HG02943 (cell line): ENCODE measurements at regions not wholly inside any gene's neighbourhood (a gene's known extent, or its start where the extent isn't known, plus 50 kb on each side); places are given as distances from the start of the nearest gene placed in this dataset.
"Not testable (repeated sequence)": the region's sequence is repeated elsewhere in the genome, so short reads cannot be mapped to it uniquely, and the experiment has no call there.

Experiments used
- ATAC-seq: cut with Tn5 transposase; IDR thresholded peaks from one replicate; pipeline ENCODE4 v1.9.1; 2021; ENCODE audit warnings: mild to moderate bottlenecking, low read depth, moderate library complexity; ENCODE audit not compliant: unreplicated experiment

DNA sequence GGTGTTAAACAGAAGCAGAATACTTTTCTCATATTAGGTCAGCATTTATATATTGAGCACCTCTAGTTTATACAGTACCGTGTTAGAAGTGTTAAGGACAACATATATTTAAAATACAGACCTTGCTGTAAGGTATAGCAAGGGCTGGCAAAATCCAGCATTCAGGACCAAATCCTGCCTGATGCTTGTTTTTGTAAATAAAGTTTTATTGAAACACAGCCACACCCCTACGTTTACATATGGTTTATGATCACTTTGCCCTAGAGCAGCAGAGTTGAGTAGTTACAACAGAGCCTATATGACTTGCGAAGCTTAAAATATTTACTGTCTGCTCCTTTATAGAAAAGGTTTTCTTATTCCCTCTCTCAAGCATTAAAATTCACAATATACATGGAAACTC, 877.3 kb downstream of the MCTP2 start:
- no peak for ATAC-seq

DNA sequence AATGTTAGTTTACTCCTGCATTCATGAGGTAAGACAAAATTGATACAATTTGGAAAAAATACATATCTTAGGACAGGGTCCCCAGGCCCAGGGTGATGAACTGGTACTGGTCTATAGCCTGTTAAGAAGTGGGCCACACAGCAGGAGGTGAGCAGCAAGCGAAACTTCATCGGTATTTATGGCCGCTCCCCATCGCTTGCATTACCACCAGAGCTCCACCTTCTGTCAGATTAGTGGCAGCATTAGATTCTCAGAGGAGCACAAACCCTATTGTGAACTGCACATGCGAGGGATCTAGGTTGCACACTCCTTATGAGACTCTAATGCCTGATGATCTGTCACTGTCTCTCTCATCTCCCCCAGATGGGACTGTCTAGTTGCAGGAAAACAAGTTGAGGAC, 880.6 kb downstream of the MCTP2 start:
- ATAC-seq = no peak

DNA sequence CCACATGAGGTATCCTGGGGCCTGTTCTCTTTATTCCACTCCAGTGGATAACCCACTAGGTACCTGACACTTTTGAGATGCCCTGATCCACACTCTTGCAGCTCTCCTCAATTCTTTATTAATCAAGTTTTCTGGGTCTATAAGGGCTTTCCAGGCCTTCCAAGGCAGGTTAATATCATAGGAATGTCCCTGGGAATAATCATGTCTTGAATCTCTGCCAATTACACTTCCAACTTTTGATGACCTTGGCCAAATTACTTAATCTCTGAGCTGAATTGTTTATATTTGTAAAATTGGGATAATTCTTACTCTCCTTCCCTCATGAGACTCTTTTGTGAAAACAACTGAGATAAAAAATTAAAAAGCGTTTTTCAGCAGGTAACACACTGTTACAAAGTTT, 881.7 kb downstream of the MCTP2 start:
- no peak for ATAC-seq

DNA sequence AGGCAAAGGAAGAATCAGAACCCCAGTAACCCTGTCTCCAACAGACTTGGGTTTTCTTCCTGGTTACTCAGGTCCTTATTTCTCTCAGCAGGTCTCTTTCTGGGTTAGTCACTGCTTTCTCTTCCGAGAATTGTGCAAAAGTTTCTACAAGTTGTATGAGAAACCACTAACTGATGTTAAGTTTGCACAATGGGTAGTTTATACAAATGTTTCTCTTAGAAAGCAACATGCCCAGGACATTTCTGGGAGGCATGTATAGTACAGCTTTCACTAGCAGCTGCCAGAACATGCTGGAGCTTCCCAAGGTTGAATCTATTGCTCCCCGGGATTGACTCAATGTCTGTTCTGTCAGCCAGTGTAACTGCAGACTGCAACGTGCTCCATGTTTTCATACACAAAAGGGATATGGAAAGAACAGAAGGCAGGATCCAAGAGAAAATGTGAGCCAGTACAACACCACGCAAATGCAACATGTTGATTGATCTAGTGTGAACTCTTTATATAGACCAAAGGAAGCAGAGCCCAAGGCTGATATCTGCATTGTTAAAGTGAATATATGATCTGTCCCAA, 887.8 kb downstream of the MCTP2 start:
- ATAC-seq = no peak

DNA sequence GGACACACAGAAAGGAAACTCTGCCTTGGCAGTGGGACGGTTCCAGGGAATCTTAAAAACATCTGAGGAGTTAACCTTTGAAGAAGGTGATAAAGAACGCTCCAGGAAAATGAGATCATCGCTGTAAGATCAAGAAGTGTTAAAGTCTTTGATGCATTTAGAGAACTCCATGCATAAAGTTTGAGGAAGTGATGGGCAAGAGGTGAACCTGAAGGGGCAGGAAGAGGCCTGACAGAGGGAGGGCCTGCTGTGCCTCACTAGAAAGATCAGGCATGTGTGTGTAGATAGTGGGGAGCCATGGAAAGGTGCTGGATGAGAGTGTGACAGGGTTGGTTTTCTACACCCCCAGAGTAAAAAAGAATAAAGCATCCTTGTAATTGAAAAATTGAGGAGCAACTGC, 889.2 kb downstream of the MCTP2 start:
- ATAC-seq = no peak

DNA sequence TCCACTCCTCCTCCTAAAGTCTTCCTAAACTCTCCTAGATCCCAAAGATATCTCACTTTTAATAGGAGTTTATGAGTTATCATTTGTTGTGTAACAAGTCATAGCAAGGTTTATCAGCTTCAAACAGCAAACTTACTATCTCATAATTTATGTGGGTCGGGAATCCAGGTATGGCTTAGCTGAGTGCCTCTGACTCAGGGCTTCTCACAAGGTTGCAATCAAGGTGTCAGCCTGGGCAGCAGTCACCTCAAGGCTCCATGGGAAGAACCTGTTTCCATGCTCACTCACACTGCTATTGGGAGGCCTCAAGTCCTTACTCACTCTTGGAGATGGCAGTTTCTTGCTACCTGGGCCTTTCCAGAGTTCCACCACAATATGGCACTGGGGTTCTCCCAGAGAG, 889.8 kb downstream of the MCTP2 start:
- no peak for ATAC-seq

DNA sequence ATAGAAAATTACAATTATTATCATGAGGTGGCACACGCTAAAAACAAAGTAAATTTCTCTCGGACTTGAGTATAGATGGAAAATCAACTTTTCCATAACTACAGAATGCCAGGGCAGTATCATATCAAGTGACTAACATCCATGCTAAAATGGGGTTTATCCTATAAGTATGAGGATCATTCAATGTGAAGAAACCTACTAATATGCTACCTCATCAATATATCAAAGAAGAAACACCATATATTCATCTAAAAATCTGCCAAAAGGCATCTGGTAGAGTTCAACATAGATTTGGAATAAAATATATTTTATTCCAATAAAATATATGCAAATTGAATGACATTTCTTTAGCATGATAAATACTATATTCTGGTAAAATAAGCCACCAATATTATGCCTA, 894.4 kb downstream of the MCTP2 start:
- ATAC-seq = no peak

DNA sequence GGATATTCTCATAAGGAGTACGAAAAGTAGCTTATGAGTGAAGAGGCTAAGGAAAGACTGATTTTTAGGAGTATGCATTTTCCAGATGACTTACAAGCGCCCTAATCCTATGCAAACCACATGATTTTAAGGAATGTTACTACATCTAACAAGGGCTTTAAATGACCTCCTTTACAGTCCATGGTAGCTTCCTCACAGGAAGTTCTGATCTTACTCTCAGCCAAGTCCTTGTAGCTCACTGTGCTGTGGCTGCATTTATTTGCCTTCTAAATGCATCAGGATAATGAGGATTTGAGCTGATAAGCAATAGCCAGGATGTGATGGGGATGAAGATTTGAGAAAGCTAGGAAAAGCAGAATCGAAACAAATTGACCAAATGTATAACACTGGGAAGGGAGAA, 896.0 kb downstream of the MCTP2 start:
- no peak for ATAC-seq

DNA sequence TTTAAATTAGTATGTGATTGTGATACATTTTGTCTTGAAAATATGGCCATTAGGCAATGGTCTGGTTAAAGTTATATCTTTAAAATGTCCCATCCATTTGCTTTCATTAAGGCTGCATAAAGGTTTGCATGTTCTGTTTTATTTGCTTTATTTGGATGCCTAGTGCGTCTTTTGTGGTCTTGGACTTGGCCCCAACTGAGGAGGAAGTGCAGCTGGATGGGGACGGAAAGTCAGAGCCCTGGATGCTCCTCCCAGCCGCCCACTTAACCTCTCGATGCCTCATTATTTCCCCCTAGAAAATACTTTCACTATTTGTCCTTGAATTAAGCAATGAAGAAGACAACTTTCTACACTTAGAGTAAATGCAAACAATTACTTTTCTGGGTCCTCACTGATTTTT, 898.2 kb downstream of the MCTP2 start:
- ATAC-seq = no peak

DNA sequence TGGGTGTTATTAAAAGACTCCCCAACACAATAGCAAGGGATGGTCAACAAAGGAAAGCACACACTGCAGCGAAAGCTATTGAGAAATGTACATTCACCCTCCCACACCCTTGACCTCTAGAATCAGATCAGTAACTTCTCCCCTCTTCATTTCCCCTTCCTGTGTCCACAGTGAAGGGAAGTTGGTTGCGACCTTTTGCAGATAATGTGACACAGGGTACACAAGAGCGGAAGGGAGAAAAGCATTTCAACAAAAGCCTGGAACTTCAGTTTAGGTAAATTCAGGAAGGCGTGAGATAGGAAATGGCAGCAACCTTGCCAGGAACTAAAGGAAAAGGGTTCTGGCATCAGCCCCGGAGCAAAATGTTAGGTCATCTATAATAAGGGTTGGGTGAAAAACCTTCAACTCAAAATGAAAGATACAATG, 899.8 kb downstream of the MCTP2 start:
- no peak for ATAC-seq

DNA sequence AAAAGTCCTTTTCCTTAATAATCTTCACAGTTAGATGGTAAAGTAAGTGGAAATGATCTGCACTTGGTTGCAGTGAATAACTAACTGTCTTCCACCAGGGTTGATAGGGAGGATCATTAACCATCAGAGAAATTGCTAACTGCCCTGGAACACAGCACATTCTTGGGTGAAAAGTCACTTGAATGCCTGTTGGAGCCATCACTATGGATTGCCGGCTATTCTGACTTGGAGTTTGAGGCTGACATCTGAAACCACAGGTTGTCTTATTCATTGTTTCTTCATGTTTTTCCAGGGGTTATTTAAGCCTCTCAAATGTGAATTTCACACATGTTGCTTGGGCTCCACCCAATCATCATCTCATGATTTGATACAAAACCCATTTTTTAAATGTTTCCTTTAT, 901.4 kb downstream of the MCTP2 start:
- ATAC-seq = no peak

DNA sequence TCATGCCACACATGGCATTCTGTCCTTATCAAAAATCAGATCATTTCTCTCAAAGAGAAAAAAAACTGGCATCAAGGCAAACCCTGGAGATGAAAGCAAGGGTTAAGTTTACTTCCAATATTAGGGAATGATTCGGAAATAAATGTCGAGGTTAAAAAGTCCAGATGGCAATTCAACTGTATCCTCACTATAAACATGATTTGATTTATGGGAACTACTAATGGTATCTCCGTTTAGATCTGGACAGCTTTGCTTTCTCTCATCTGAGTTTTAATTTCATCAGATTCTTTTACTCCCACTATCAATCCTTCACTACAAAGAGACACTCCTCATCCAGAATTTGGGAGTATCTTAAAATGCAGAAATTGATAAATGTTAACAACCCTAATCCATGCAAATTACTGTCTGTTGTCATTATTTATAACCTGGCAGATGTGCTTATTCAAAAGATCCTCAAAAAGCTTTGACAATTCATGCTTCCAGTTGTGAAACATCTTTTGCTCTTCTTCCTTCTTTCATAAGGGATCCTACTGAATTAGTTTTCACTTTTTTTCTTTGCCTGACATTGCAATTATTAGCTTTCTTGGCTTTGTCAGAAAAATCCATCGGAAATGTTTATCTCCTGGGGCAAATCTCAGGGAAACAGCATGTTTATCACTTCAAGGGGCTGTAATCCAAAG, 903.2 kb downstream of the MCTP2 start:
- ATAC-seq = no peak

DNA sequence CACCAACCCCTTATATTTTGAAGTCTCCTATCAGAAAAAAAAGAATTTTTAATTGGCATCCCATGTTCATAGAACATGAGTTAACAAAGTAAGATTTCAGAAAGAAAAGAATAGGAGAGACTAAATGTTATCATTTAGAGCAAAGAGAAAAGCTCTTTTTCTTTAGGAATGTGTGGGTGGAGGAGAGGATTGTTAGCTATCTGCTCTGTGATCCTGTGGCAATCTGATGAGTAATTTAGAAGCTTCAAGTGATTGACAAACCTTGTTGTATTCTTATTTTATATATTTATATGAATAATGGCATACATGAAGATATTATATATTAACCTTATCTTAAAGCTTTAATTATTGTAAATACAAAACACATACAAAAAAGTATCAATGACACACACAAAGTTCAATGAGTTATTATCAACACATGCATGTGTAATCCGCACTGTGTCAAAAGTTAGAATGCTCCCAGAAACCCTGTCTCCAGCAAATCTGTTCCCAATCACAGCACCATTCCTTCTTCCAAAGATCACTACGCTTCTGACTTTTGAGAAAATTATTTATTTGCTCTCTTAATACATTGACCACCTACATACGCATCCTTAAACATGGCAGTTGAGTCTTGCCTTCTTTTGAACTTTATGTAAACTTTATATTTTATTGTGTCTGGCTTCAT, 907.4 kb downstream of the MCTP2 start:
- ATAC-seq = no peak

DNA sequence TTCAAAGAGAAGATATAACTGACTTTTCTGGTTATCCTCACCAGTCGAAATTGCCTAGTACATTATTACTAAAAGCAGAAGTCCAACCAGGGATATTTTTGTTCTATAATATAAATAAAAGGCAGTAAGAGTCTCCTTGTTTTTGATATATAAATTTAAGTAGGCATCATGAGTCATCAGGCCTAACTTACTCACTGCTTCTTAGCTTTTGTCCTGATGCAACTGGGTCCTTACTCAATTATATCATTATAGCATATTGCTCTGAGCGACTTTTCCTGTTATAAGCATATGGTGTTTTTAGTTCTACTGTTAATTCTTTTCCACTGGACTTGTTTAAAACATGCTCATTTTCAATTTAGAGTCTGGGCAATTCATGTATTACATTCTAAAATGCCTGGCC, 910.1 kb downstream of the MCTP2 start:
- ATAC-seq = no peak

DNA sequence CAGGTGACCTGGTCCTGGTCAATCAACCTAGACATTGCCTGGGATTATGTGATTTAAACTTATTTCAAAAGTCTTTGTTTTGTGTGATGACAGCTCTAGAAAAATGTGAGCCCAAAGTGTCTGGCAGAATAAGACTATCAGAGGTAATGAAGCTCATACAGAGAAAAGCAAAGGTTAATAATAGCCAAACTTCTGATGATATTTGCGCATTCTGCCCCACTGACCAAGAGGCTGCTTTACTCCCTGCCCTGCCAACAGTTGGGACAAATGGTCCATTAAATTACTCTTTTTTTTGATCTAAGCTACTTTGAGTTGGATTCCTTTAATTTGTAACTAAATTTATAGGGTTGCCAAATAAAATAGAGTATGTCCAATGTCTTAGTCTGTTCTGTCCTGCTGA, 911.2 kb downstream of the MCTP2 start:
- no peak for ATAC-seq

DNA sequence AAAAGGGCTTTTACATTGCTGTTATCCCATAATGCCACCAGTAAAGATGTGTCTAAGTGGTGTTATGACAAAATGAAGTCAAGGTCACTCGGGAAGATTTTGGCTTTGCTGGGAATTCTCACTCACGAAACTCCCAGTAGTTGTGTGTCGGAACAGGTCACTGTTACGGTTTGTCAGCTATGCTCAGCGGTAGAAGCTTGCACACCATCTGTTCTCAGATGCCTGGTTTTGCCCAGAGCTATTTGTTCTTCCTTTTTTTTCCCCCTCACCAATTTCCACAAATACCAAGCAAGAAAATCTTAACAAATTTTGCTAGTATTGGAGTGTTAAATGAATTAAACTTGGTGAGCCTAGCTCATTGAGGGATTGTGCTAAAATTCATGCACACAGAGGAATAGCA, 915.1 kb downstream of the MCTP2 start:
- no peak for ATAC-seq

DNA sequence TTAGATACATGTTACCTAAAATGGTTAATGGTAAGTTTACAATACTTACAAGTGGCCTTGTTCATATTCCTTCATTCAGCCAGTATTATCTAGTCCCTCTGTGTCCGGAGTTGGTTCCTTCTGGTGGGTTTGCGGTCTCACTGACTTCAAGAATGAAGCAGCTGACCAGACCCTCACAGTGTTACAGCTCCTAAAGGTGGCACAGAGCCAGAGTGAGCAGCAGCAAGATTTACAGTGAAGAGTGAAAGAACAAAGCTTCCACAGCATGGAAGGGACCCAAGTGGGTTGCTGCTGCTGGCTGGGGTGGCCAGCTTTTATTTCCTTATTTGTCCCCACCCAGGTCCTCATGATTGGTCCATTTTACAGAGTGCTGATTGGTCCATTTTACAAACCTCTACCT, 916.8 kb downstream of the MCTP2 start:
- no peak for ATAC-seq

DNA sequence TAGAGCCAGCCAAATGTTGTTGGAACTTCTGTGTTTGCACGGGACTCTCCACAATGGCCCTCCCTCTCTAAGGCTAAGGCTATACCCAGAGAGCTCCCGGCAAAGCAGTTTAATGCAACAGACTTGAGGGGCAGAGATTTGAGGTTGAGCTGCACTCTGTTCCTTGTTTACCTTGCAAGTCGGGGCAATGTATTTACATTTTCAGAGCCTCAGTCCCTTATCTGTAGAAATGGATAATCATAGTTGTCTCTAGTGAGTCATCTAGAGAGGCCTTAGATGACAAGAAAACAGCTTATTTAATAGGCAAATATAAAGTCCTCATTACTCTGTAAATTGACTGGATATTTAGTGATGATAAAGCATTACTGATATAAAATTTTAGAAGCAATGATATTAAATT, 917.7 kb downstream of the MCTP2 start:
- no peak for ATAC-seq

DNA sequence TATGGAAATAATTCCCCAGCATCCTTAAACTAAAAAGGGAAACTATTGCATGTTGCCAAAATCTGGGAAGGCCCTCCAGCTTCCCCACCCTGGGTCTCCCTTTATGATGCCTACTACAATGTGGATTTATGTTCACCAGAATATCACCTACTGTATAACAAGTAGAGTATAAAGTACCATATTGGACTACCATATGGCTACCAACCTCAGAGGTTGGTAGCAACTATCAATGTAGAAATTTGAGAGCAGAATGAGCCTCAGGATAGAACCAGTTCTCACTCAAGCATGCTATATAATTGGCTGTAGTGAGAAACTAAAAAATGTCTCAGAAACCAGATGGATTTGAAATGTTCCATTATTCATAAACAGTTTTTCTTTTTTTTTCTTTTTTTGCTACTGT, 918.4 kb downstream of the MCTP2 start:
- ATAC-seq = no peak

DNA sequence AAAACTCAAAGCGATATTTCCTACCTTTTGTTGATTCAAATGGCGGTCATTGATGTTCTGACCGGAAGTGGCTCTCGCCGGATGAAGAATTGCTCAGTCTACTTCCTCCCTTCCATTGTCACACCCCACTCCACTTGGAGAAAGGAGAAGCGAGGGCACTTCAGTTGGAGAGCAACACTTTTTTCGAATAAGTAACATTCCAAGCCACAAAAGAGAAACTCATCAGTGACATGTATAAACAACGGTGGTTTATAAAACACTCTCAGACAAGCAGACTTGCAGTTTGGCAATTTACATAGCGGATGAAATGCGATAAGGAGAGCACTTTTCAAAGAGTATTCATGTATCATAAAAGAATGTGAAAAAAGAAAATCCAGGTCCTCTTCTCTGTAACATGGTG, 919.1 kb downstream of the MCTP2 start:
- ATAC-seq = no peak

DNA sequence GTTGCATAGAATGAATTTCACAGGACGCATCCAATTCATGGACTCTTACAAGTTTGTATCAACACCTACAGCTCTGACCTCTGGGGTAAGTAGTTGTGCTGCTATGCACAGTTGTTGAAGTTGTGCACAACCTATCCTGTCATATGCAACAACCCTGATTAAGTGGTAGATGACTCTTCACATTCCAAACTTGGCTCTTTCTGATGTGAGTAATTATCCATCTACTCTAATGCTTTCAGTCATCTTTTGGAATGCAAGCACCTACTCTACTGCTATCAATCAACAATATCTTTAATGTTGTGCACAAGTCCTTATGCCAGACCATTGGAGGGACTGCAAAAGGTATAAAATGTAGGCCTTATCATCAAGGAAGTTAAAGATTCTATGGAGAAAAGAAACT, 921.4 kb downstream of the MCTP2 start:
- ATAC-seq = no peak

DNA sequence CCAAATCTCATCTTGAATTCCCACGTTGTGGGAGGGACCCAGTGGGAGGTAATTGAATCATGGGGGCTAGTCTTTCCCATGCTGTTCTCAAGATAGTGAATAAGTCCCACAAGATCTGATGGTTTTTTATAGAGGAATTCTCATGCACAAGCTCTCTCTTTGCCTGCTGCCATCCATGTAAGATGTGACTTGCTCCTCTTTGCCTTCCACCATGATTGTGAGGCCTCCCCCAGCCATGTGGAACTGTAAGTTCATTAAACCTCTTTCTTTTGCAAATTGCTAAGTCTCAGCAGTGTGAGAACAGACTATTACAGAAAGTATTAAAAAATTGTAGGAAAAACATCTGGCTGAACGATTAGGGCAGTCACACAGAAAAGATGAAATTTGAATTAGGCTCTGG, 921.8 kb downstream of the MCTP2 start:
- ATAC-seq = not testable (repeated sequence)
